IPS DF 4.7 (cell line): ENCODE measurements at regions not wholly inside any gene's neighbourhood (a gene's known extent, or its start where the extent isn't known, plus 50 kb on each side); places are given as distances from the start of the nearest gene placed in this dataset.

Experiments used
- DNase-seq: peaks from one replicate; pipeline ENCODE4 v3.0.0-alpha.2; 2013; ENCODE audit warnings: low spot score; ENCODE audit errors: extremely low read depth

- no peak for DNase-seq
These were observed 1410.1 kb upstream of the MIR17HG start for GRCh38 chr13:89937420-89937819.

DNA sequence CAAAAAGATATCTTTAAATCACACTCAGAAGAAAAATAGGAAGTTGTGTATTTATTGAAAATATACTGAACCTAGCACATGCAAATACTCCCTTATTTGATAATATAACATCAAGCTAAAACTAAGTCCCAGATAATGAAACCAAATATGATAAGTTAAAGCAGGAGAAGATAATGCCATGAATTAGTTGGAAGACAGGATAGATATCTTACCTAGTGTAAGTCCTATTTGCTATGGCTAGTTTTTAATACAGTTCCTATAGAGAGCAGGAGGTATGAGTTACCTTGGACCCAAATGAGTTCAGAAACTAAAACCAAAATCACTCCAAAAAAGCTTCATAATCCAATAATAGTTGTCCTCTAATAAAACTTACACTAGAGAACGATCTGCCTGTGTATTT is 1407.1 kb upstream of the MIR17HG start:
- DNase-seq, result no peak

DNA sequence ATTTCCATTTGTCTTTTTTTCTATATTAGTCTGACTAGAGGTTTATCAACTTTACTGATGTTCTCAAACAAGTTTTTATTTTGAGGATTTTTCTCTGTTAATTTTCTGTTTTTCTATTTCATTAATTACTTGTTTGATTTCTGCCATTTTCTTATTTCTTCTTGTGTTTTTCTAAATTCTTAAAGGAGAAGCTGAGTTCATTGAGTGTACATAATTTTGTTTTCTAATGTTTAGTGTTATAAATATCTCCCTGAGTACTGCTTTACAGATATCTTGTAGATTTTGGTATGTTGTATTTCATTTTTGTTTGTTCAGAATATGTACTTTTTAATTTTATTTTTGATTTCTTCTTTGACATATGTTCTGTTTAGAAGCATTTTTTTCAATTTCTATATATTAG is 1404.3 kb upstream of the MIR17HG start:
- no peak for DNase-seq

DNA sequence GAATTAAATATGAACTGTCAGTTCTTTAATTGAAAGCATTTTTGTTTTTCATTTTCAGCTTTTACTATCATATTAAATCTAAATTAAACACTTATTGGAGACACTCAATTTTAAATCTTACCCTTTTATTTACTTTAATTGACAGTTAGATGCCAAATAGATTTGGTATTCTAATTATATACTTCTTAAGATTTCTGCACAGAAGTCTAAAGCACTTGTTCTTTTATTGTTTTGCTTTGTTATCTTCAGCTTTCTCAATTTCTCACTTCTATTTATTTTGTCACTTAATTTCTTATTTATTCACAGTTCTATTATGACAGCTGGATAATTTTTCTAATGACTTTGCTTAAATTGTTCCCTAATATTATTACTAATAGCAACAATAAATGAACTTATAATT is 1397.3 kb upstream of the MIR17HG start:
- no peak for DNase-seq

GRCh38 chr13:89951341-89951740 is 1396.1 kb upstream of the MIR17HG start:
- no peak for DNase-seq

DNA sequence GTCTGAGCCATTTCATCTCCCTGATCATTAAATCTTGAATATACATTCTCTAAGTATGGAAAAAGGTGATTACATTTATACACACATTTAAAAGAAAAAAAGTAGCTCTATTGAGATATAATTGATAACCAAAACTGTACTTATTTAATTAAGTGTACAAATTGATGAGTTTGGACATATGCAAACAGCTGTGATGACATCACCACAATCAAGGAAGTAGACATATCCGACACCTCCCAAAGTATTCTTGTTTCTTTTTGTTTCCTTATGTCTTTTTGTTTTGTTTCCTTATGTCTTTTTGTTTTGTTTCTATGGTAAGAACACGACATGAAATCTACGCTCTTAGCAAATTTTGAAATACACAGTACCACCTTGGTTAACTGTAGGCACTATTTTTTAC is 1393.9 kb upstream of the MIR17HG start:
- no peak for DNase-seq

- DNase-seq, result no peak
These were observed 1391.7 kb upstream of the MIR17HG start for GRCh38 chr13:89955773-89956172.

- no peak for DNase-seq
These were observed 1388.4 kb upstream of the MIR17HG start for GRCh38 chr13:89959074-89959473.

- no peak for DNase-seq
These were observed 1382.2 kb upstream of the MIR17HG start for GRCh38 chr13:89965252-89965651.

GRCh38 chr13:89966524-89966923 is 1381.0 kb upstream of the MIR17HG start:
- no peak for DNase-seq

DNA sequence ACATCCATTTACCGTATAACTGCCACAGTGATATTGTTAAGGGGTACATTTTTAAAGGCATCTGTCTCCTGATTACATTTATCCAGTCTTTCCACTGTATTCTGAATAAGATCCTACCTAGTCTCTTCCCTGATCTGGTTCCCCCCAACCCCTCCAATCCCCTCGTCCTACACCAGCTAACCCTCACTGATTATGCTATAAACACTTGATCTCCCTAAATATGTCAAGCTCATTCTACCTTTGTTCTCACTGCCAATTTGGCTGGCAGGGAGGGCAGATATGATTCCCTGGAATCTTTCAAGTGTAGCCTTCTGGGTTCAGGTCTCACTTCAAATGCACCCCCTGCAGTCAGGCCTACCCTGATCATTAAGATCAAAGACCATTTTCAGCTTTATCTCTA is 1379.8 kb upstream of the MIR17HG start:
- no peak for DNase-seq

DNA sequence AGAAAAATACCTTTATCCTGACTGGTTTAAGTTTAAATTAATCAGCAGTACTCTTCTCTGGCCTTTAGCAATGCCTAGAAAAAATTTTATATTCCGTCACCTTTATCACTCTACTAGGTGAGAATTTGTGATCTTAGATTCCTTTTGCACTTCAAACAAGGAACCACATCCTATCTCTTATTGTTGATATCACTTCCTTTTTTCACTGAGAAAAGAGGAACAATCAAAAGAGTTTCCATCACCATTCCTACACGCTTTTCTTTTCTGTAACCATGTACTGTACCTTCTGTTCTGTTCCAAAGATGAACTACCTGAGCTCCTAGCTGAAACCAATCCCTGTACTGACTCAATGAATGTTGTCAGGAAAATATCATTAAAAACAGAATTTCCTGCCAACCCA is 1379.0 kb upstream of the MIR17HG start:
- DNase-seq, result no peak

DNA sequence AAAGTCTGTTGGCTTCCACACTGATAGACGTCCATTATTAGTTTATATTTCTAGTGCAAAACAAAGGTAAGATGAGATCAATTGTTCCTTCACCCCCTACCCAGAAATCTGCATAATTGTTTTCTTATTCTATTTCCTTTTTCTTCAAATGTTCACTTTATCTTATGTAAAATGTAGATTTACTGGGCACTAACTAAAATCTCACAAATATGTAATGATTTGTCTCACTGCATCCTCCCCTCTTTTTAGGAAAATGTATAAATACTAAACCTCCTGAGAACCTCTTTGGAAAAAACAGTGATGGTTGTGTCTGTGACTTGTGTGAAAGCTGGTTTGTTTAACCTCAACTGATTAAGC is 1377.2 kb upstream of the MIR17HG start:
- DNase-seq, result no peak

DNA sequence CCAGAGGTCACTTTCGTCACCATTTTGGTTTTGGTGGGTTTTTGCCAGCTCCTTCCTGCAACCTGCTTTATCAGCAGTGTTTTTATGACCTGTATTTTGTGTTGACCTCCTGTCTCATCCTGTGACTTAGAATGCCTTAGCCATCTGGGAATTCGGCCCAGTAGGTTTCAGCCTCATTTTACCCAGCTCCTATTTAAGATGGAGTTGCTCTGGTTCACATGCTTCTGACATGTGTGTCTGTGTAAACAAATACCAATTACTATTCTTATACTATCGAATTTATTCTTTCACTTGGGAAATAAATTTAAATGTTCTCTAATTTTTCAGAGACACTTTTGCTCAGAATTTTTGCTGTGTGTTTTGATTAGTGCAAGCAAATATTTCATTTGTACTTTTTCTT is 1370.3 kb upstream of the MIR17HG start:
- no peak for DNase-seq

DNA sequence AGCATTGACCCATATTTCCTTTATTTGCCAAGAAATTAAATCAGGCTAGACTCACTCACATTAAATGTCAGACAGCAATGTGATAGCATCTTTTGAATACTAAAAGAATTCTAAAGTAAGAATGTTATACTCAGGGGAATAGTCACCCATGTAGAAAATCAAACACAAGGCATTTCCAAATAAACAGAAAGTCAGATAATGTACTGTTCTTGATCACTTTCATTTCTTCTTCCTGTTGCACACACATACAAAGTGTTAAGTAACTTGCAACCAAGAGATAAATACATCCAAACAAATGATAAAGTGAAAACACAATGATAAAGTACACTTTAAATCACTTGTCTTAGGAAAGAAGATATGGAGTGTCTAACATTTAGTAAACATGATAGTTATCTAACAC is 1366.6 kb upstream of the MIR17HG start:
- no peak for DNase-seq

GRCh38 chr13:89982407-89983095 is 1364.9 kb upstream of the MIR17HG start:
- DNase-seq, result no peak

DNA sequence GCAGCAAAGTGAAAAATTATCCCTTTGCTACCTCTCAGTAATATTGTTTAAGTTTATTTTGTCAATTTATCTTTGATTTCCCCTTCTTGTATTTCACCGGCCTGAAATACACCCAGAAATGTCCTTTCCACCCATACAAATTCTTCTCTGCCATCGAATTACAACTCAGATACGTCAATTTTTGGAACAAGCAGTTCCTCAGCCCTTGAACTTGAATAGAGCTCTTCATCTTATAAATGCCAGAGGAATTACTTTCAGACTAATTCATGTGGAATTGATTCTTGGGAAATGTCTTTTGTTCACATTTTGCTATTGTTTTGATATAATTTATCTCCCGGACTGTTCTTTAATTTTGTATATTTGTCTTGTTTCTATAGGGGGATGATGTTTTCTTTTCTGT is 1359.3 kb upstream of the MIR17HG start:
- no peak for DNase-seq

DNA sequence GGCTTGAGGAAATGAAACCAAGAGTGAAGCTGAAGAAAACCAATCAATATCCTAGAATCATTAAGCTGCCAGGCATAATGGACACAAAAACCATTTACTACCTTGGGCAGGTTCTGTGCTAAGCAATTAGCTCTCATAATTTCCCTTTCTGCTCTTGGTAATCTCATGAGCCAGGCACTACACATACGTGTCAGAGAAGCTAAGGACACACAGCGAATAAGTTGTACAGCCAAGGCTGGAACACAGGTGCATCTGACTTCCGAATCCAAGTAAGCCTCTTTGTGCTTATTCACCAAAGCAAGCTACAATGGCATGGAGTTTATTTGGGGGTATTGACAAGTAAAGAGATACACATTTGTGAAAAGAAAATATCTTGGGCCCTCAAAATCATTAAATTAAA is 1343.9 kb upstream of the MIR17HG start:
- no peak for DNase-seq

- peak; percentile 11 for DNase-seq
These were observed 1338.8 kb upstream of the MIR17HG start for GRCh38 chr13:90008707-90009149.

- no peak for DNase-seq
These were observed 1333.4 kb upstream of the MIR17HG start for GRCh38 chr13:90014038-90014437.

GRCh38 chr13:90015565-90016507 is 1331.7 kb upstream of the MIR17HG start:
- DNase-seq, result no peak

DNA sequence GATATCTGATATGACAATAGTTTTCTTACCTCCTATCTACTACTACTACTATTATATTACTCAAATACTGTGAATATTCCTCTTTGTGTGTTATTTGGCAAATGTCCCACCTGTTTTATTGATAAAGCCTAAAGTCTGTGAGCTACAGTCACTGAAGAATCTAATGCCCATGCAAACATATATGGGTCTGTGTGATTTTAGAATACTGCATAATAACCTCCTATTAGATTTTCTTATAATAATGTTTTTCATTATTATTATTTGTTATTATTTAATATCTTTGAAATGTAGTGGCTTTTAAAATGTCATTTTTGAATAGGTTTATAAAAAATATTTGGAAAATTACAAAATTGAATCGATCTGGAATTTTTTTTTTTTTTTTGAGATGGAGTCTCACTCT is 1330.8 kb upstream of the MIR17HG start:
- DNase-seq, result no peak
